RPMI8226 (cell line): ENCODE measurements at regions not wholly inside any gene's neighbourhood (a gene's known extent, or its start where the extent isn't known, plus 50 kb on each side); places are given as distances from the start of the nearest gene placed in this dataset.
"Not testable (repeated sequence)": the region's sequence is repeated elsewhere in the genome, so short reads cannot be mapped to it uniquely, and the experiment has no call there.

Experiments used
- DNase-seq: peaks from one replicate; pipeline ENCODE4 v3.0.0-alpha.2; 2015

DNA sequence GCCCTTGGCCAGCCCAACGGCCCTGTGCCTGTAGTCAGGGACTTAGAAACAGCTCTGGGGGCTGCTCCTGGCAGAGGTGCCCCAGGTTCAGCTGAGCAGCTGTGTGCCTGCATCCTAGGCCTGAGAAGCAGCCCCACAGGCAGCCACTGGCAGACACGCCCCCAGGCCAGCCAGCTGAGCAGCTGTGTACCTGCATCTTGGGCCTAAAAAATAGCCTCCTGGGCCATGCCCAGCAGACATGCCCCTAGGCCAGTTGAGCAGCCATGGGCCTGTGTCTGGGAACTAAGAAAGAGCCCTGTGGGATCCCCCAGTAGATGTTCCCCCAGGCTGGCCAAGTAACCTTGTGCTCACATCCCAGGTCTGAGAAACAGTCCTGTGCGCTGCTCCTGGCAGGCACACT is 64.0 kb downstream of the TBR1 start:
- DNase-seq: no peak

DNA sequence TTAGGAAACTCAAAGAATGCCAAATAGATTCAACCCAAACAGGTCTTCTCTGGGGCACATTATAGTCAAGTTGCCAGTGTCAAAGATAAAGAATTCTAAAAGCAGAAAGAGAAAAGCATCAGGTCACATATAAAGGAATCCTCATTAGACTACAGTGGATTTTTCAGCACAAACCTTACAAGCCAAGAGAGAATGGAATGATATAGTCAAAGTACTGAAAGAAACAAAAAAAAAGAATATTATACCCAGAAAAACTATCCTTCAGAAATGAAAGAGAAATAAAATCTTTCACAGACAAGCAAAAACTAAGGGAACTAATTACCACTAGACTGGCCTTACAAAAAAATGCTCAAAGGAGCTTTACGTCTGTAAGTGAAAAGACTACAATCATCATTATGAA is 65.5 kb downstream of the TBR1 start:
- DNase-seq: no peak

DNA sequence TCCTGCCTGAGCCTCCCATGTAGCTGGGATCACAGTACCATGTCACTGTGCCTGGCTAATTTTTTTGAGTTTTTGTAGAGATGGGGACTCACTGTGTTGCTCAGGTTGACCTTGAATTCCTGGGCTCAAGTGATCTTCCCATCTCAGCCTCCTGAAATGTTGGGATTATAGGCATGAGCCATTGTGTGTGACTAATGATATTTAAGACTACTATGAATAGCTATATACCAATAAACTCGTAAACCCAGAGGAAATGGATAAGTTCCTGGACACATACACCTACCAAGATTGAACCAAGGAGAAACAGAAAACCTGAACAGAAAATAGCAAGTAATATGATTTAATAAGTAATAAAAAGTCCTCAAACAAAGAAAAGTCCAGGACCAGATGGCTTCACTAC is 68.0 kb downstream of the TBR1 start:
- no peak for DNase-seq

- no peak for DNase-seq
These were observed 70.0 kb downstream of the TBR1 start for GRCh38 chr2:161486111-161486510.

GRCh38 chr2:161488131-161488699 is 72.1 kb downstream of the TBR1 start:
- DNase-seq: no peak

DNA sequence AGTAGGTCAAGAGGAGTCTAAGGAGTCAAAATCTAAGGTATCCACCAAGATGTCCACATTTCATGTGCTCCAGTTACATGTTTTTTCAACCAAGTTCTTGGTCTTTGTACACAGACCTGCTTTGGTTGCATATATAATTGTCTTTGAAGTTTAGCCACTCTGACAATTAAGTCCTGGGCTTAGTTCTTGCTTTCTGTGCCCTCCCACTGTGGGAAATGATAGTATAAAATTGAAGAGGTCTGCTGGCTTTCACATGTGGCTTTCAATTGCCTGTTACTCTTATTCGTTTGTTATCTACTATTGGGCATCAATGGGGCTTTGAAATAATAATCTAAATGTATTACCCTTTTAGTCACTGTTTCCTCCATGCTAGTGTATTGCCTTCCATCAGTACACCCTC is 72.8 kb downstream of the TBR1 start:
- DNase-seq: no peak

DNA sequence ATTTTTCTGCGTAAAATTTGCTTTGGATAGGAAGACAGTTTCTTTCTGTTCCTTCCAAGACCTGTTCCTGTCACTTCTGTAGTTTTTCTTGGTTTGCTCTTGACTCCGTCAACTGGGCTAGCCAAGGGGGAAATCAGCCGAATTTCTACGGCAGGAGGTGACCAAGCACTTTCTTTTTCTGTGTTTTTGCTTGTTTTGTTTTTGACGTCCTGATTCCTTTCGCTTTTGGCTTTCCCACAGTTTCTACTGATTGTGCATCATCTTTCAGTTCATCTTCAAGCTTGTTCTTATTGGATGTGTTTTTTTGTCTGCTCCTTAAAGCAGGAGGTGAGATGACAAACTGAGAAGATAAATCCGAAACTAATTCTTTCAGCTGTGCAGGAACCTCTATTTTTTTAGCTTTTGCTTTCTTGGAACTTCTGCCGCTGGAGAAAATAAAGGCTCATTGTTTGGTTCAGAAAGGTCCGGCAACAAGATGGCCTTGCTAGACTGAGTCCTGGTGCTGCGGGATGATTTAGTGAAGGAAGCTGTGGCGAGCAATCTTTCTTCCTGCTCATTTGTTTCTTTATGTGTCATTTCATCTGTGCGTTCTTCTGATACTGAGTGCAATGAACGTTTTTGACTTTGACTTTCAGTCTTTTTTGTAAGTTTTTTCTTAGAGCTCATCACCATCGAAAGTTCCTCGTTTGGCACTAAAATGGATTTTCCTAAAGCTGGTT is 85.0 kb downstream of the TBR1 start:
- peak; percentile 72 for DNase-seq

DNA sequence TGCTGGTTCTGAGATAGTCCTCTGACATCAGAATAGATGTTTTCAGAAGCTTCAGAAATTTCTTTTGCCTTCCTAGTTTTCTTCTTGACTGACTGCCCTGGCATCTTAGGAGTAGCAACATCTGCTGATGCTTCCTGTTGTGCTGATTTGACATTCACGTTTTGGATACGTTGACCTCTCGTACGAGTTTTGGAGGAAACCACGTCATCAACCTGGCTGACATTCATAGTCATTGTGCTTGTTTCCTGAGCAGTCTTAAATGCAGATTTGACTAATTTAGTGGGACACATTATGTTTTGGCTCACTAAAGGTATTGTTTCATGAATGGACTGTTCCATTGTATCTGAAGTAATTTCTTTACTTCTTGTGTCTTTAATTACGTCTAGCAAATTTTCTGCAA is 86.2 kb downstream of the TBR1 start:
- not testable (repeated sequence) for DNase-seq

DNA sequence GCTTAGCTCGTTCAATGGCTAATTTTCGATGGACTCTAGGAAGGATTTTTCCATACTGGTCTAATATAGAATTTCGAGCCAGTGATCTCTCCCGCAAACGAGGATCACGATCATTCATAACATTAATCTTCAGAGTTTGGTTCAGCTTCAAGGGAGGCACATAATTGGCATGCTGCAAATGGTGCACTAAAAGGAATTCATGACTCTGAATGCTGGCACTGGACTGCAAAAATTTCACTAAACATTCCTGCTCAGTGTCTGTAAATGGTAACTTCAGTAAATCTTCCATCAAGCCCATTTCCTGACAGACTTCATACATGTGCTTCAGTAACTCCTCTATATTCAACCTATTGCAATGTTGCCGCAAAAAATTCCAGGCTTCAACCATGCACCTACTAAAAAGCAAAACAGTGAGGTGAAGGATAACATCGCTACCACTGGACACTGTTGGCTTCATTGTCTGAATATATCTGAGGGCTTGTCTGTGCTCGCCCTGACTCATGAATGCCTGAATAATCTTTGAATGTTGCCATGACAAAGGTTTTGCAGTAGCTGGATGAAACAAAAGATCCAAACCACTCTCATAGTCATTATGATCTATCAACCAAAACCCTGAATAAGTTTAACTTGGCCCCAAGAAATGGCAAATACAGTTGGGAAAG is 88.7 kb downstream of the TBR1 start:
- not testable (repeated sequence) for DNase-seq

DNA sequence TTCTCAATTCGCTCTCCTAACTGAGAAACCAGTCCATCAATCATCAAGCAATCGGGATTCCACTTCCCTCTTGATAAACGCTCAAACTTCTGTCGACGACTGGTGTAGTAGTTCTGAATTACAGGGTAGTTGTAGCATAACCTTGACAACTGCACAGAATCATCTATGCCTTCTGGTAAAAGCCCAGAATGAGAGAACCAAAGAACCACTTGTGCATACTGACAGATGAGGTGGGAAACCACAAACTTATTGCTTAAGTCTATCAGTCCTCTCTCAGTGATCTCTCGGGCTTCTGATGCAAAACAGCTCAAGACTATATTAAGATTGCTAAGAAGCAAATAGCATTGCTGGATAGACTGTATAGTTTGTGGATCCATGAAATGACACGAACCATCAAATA is 89.4 kb downstream of the TBR1 start:
- DNase-seq: not testable (repeated sequence)

- DNase-seq: not testable (repeated sequence)
These were observed 97.4 kb downstream of the TBR1 start for GRCh38 chr2:161513295-161514032.

GRCh38 chr2:161522796-161523195 is 101.4 kb upstream of the SLC4A10 start:
- DNase-seq: no peak

GRCh38 chr2:161533218-161533617 is 91.0 kb upstream of the SLC4A10 start:
- no peak for DNase-seq

DNA sequence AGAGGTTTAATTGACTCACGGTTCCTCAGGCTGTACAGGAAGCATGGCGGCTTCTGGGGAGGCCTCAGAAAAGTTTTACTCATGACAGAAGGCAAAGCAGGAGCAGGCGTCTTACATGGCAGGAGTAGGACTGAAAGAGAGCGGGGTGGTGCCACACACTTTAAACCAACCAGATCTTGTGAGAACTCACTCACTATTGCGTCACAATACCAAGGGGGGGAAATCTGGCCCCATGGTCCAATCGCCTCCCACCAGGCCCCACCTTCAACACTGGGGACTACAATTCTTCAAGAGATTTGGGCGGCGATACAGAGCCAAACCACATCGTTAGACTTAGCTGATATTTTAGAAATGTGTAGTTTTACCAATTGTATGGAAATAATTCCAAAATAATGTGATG is 77.6 kb upstream of the SLC4A10 start:
- DNase-seq: no peak

DNA sequence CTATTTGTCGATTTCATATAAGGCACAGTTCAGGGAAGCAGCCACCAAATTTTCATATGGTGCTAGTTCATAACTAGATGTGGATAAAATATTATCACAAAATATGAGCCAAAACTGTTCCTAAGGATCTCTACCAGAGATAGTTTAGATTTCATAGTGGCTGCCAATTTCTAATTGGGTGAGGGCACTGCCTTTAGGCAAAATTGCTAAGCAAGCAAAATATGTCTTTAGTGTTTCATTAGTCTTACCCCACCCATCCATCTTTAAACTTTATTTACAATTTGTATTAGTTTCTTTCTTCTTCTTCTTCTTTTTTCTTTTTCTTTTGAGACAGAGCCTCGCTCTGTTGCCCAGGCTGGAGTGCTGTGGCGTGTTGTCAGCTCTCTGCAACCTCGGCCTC is 77.1 kb upstream of the SLC4A10 start:
- DNase-seq: no peak

DNA sequence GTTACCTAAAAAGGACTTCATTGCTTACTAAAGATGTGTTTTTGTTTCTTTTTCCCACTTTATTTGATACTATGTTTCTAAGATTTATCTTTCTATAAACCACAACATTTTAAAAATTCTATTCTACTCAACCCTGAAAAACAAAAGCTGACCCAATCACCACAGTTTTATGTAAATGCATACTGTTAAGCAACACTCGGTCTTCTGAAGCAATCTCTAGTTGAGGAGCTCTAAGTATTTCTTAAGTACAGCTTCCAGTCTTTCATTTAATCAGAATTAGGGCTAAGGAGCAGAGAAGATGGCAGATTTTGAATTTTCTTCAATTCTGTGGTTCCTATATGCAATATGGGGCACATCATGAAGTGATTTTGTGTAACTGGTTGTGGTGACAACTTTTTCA is 72.2 kb upstream of the SLC4A10 start:
- no peak for DNase-seq

GRCh38 chr2:161555826-161556225 is 68.4 kb upstream of the SLC4A10 start:
- DNase-seq: no peak

DNA sequence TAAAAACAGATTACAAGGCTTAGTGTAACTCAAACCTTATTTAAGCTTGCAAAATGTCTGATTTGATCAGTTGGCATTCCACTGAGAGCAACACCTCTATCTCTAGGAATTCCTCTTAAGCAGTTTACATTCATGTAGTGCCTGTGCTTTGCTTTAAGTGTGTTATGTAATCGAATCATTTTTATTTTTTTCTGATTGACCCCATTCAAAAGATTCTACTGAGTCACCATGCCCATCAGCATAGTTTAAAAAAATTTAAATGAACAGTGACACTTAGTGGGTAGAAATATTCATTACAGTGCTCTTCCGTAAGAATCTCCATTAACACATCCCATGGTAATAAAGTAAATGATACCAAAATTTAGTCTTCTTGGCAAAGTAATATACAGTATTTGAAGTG is 67.8 kb upstream of the SLC4A10 start:
- DNase-seq: no peak

GRCh38 chr2:161557538-161557937 is 66.7 kb upstream of the SLC4A10 start:
- DNase-seq: no peak

- no peak for DNase-seq
These were observed 59.3 kb upstream of the SLC4A10 start for GRCh38 chr2:161564906-161565305.

DNA sequence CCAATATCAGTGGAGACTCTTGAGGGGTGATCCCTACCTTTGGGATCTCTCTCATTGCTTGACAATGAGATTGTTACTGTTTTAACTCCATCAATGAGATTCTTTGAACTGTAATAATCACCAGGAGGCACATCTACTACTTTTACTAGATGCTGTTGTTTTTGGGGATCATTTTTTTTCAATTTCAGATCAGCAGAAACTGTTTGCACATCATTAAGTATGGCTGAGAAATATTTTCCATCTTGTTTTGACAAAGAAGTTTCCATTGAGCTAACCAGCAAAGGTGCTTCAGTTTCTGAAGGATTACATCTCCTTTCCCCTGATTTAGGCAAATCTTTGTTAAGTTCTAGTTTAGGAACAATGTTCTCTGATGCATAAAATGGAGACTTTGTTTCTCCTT is 54.8 kb upstream of the SLC4A10 start:
- no peak for DNase-seq

DNA sequence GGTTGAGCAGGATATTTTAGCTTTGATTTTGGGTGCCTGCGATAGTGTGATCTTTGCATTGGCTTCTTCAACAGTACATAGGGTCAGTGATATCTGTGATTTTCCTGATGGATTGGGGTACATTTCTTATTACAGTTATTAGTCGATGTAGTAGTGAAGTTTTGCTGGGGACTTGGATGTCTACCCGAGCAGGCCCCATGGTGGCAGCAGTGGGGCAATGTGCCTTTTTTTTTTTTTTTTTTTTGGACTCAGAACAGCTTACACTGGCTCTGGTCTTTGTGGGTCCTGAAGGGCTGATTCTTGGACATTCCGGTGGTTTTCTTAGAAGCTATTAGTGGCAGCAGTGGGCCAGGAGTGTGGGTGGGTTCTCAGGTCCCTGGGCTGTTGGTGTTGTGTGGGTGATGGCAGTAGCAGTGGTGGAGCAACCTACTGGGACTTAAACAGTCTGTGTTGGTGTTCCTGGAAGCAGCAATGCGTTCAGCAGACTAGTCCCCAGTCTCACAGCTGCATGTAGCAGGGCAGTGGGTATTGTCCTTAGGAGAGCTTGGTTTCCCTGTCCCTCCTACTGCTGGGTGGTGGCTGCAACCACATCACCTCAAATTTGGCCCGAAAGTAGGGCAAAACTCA is 53.7 kb upstream of the SLC4A10 start:
- no peak for DNase-seq

GRCh38 chr2:161571051-161571429 is 53.2 kb upstream of the SLC4A10 start:
- no peak for DNase-seq
